Thoracic aorta (tissue), 2 donors: ENCODE measurements at regions not wholly inside any gene's neighbourhood (a gene's known extent, or its start where the extent isn't known, plus 50 kb on each side); places are given as distances from the start of the nearest gene placed in this dataset.

Experiments used
- ATAC-seq: fragments of 150-250 bp; one replicate; pipeline ENCODE4 v1.8.0; 2017; ENCODE audit warnings: low read depth; ENCODE audit not compliant: insufficient number of reproducible peaks, low FRiP score
- DNase-seq: peaks from one replicate; pipeline ENCODE4 v3.0.0-alpha.2; 2020; ENCODE audit warnings: low spot score
- H3K27ac ChIP-seq, 2 donors: fragments of 200-600 bp; sonication (generic); 1 replicate in 1 of 2; 2 replicates in 1 of 2; pipeline ENCODE4 v1.5.1; 2016; ENCODE audit warnings: mild to moderate bottlenecking in 2 of 2, moderate library complexity in 2 of 2
- H3K27me3 ChIP-seq: fragments of 200-600 bp; sonication (generic); replicated peaks from 2 replicates; pipeline ENCODE4 v1.6.0; 2016; ENCODE audit warnings: mild to moderate bottlenecking; ENCODE audit not compliant: insufficient read depth
- H3K36me3 ChIP-seq: fragments of 200-600 bp; sonication (generic); one replicate; pipeline ENCODE4 v1.5.1; 2016
- H3K4me1 ChIP-seq, 2 donors: fragments of 200-600 bp; sonication (generic); 1 replicate in 1 of 2; 2 replicates in 1 of 2; pipeline versions ENCODE4 v1.5.1 to v1.6.0; 2016; ENCODE audit warnings: low read depth in 2 of 2, mild to moderate bottlenecking in 1 of 2; ENCODE audit not compliant: control insufficient read depth in 1 of 2
- H3K4me3 ChIP-seq: fragments of 200-600 bp; sonication (generic); 2 replicates; pipeline ENCODE4 v1.5.1; 2016; ENCODE audit warnings: mild to moderate bottlenecking
- H3K9me3 ChIP-seq: fragments of 200-600 bp; sonication (generic); 2 replicates; pipeline ENCODE4 v1.5.1; 2016
- TF ChIP-seq, protein P1 (sequence below): fragments of 200-600 bp; sonication (generic); IDR thresholded peaks from one replicate; pipeline ENCODE4 v1.5.1; 2019; ENCODE audit warnings: antibody characterized with exemption

DNA sequence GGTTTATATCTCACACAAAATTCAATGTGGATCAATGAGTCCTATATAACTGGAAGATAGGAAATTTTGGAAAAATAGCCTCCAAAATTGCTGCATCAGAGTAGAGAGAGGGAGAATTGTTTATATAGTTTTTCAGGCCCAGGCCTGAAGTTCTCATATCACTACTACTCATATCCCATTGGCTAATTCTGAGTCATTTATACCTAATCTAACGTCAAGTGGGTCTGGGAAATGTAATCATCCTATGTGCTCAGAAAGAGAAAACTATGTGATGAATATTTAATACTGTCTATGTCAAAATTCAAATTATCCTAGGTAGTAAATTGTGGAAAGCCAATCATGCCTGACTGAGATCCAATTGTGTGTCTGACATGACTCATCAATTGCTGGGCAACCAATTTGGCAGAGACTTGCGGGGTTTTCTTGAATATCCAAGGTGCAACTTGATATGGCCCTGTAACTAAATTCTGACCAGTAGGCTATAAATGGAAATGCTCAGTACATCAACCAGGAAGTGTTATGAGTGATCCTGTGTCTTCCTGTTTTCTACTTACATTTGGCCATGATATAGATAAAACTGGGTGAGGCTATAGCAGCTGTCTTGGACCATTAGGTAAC, 744.4 kb downstream of the KCNJ3 start:
- no peak for ATAC-seq
- Histone ChIP-seq H3K27me3 (no peaks in the 10 kb centered on the region), H3K4me1 (no peaks in the 10 kb centered on the region), H3K27ac (no peak overlapping the region), H3K36me3 (no peaks in the 10 kb centered on the region), H3K9me3 (no peaks in the 10 kb centered on the region), H3K4me3 (no peak overlapping the region)
- TF ChIP-seq, protein P1, sequence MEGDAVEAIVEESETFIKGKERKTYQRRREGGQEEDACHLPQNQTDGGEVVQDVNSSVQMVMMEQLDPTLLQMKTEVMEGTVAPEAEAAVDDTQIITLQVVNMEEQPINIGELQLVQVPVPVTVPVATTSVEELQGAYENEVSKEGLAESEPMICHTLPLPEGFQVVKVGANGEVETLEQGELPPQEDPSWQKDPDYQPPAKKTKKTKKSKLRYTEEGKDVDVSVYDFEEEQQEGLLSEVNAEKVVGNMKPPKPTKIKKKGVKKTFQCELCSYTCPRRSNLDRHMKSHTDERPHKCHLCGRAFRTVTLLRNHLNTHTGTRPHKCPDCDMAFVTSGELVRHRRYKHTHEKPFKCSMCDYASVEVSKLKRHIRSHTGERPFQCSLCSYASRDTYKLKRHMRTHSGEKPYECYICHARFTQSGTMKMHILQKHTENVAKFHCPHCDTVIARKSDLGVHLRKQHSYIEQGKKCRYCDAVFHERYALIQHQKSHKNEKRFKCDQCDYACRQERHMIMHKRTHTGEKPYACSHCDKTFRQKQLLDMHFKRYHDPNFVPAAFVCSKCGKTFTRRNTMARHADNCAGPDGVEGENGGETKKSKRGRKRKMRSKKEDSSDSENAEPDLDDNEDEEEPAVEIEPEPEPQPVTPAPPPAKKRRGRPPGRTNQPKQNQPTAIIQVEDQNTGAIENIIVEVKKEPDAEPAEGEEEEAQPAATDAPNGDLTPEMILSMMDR = no peak
- DNase-seq = no peak

DNA sequence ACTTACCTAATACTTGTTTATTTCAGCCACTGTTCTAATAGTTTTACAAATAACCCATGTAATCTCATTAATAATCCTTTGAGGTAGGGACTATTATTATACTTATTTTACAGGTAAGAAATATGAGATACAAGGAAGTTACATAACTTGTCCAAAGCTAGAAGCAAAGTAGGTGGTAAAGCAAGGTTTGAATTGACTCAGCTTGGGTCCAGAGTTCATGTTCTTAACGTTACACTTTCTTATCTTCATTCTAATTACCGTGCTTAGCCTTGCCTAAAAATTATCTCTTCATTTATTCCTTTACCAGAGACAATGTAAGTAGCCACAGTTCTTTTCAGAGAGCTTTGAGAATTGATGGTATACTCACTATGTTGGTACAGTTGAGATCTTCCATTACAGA, 743.6 kb downstream of the KCNJ3 start:
- H3K27ac ChIP-seq = no peak overlapping the region
- no peak for DNase-seq
- H3K9me3 ChIP-seq = no peaks in the 10 kb centered on the region
- no peak overlapping the region for H3K4me3 ChIP-seq
- no peaks in the 10 kb centered on the region for H3K36me3 ChIP-seq
- no peaks in the 10 kb centered on the region for H3K27me3 ChIP-seq
- TF ChIP-seq, protein P1 = no peak
- no peak for ATAC-seq
- H3K4me1 ChIP-seq = no peaks in the 10 kb centered on the region

DNA sequence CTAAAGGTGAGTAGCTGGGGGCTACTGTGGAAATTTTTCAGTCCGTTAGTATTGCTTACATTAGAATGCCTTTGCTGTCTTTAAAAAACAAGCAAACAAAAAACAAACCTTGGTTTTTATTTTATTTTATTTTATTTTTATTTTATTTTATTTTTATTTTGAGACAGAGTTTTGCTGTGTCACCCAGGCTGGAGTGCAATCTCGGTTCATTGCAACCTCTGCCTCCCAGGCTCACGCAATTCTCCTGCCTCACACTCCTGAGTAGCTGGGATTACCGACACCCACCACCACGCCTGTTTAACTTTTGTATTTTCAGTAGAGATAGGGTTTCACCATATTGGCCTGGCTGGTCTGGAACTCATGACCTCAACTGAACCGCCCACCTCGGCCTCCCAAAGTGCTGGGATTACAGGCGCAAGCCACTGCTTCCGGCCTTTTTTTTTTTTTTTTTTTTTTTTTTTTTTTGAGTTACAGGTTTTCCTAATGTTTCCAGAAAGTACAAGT, 732.6 kb downstream of the KCNJ3 start:
- TF ChIP-seq, protein P1 = no peak
- Histone ChIP-seq H3K9me3 (no peaks in the 10 kb centered on the region), H3K4me1 (no peaks in the 10 kb centered on the region), H3K27me3 (no peaks in the 10 kb centered on the region), H3K27ac (no peak overlapping the region), H3K36me3 (no peaks in the 10 kb centered on the region), H3K4me3 (no peak overlapping the region)
- DNase-seq = no peak
- ATAC-seq = no peak

DNA sequence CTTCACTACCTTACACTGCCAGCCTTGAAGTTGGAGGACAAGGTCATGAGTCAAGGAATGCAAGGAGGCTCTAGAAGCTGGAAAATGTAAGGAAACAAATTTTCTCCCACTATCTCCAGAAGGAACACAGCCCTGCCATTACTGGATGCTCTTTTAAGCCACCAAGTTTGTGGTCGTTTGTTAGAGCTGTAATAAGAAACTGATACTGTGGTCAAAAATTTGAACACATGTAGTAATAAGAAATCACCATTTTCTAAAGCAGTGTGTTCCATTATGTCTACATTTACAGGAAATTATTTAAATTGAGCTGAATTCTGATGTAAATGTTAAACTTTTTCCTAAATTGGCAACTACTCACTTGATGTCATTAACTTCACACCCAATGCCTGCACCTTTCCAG, 729.0 kb downstream of the KCNJ3 start:
- Histone ChIP-seq H3K4me3 (no peak overlapping the region), H3K9me3 (no peaks in the 10 kb centered on the region), H3K27me3 (no peaks in the 10 kb centered on the region), H3K4me1 (no peaks in the 10 kb centered on the region), H3K27ac (no peak overlapping the region), H3K36me3 (no peaks in the 10 kb centered on the region)
- ATAC-seq (no peak), DNase-seq (no peak)
- TF ChIP-seq, protein P1 = no peak

DNA sequence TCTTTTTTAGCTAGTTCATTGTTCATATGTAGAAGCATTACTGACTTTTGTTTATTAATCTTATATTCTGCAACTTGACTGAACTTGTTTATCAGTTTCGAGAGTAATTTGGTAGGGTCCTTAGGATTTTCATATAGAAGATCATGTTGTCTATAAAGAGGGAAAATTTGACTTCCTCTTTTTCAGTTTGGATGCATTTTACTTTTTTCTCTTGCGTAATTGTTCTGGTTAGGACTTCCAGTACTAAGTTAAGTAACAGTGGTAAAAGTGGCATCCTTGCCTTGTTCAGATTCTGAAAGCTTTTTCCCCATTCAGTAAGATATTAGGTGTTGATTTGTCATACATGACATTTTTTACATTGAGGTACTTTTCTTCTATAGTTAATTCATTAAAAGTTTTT, 726.0 kb downstream of the KCNJ3 start:
- no peaks in the 10 kb centered on the region for H3K4me1 ChIP-seq
- no peaks in the 10 kb centered on the region for H3K36me3 ChIP-seq
- no peak overlapping the region for H3K4me3 ChIP-seq
- ATAC-seq (no peak), DNase-seq (no peak)
- TF ChIP-seq, protein P1 = no peak
- H3K9me3 ChIP-seq = no peaks in the 10 kb centered on the region
- H3K27ac ChIP-seq = no peak overlapping the region
- no peaks in the 10 kb centered on the region for H3K27me3 ChIP-seq
